ENCODE measurements at regions not wholly inside any gene's neighbourhood (a gene's known extent, or its start where the extent isn't known, plus 50 kb on each side); places are given as distances from the start of the nearest gene placed in this dataset.

DNA sequence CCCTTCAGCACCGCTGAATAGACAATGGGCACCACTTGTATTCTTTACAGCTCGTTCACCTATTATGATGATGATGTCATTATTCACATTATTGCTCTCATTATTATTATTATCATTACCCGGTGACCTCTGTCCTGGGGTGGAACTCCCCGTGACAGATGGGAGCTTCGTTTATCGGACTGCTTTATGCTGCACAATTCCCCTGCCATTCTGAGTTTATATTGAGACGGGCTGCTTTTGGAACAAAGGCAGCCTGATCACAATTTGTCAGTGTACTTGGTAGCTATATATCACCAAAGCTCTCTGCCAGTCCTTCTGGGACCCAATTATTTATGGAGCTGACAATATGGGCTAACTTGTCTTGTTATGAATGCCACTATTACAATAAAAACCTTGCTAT lies 1145.6 kb upstream of the WWC1 start:
- DNase-seq, result no peak

- no peak for DNase-seq
These were observed 1143.6 kb upstream of the WWC1 start for GRCh38 chr5:167147879-167148278.

DNA sequence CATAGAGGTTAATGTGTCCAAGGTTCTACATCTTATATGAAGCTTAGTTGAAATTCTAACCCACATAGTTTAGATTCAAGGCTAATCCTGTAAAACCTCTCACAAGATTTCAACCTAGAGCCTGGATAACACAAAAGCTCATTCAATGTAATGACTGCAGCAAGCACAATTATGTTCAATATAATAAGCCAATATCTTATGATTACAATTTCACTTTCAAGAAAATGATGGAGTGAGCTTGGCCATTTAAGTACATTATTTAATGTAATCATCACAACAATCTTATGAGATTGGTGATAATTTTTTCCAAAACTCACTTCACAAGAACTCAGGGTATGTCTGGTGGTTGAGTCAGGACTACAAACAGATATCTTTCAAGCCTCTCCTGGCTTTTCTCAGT lies 1140.8 kb upstream of the WWC1 start:
- DNase-seq, result no peak

- no peak for DNase-seq
These were observed 1138.9 kb upstream of the WWC1 start for GRCh38 chr5:167152561-167152960.

DNA sequence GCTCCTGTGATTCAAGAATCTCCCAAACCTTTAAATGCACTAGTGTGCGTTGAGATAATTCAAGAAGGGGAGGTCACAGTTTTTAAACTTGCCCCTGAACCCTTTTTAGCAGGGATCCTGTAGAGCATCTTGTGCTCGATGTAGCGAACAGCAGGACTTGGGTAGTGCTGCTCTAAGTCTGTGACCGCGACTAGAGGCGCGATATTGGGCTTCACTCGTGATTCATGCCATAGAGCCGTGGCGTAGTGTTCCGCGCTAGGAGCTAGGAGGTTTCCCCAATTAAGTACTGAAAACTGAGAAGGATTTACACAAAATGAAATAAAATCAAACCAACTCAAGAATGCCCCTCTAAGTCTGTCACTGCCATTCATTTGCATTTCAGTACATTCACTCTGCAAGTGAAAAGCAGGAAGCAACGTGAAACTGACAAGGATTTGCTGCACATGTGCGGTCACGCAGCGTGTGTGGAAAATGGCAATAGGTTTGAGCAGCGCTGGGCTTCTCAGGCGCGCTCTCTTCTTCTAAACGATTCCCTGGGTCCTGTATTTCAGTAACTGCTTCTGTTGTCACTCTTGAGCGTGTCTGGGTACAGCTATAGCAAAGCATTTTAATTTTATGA lies 1135.9 kb upstream of the WWC1 start:
- DNase-seq, result no peak

DNA sequence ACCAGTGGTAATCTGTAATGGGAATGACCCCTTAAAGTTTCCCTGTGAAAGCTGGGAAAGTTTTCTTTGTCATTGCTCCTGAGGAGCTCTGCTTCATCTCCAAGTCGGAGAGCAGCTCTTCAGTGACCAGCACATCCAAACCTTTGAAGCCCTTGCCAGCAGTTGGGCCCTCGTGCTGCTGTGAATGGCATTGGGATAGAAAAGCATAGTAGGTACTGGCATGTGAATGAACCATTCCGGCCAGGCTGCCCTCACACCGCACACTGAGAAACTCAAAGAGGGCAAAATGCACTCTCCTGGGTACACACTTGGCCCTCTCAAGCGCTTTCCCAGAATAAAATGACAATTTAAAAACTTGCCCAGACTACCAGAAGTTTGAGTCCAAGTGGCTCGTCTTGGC lies 1135.0 kb upstream of the WWC1 start:
- no peak for DNase-seq

DNA sequence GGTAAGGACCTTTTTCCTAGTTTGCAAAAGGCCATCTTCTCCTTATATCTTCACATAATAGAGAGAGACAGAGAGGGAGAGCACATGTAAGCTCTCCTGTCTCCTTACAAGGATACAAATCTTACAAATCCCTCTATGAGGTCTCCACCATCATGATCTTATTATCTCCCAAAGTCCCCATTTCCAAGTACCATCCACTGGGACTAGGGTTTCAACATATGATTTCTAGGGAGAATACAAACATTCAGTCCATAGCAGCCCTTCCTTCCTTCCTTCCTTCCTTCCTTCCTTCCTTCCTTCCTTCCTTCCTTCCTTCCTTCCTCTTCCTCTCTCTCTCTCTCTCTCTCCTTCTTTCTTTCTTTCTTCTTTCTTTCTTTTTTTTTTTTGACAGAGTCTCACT lies 1132.9 kb upstream of the WWC1 start:
- no peak for DNase-seq

DNA sequence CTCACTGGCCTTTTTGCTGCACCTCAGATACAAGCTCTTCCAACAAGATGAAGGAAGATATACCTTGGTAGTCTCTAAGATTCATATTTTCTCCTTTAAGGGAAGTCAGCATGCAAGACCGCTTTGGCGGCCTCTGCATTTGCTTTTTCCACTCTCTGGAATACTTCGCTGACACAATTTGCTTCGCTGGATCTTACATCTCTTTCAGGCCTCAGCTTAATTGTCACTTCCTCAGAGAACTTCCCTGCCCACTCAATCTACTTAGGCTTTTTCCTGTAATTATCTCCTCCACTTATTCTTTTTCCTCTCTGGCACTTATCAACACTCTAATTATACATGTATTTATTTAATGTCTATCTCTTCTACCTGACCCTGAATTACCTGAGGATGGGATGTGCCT lies 1131.1 kb upstream of the WWC1 start:
- no peak for DNase-seq

- no peak for DNase-seq
These were observed 1124.7 kb upstream of the WWC1 start for GRCh38 chr5:167166696-167167095.

DNA sequence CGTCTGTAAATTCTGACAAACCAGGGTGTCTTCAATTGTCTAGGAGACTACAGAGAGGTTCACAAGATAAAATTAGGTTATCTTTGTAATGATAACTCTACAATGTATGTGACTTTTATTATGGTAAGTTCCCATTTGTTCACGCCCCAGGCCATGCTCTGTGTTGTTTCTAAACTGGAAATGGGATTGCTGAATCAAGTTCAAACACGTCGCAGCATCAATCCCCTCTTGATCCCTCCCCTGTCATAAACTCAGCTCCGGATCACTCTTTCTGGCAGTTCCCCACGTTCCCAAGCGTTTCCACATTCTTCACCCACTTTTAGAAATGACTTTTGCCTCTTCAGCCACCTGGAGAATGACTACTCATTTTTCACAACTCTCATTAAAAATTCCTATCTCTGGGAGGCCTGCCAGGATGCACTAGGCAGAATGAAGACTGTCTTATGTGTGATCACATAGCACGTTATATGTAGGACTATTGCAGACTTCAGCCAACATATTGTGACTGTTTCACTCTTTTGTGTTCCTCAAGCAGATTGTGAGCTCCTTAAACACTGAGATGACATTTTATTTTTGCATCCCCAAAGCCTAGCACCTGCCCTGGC lies 1124.2 kb upstream of the WWC1 start:
- DNase-seq, result no peak

DNA sequence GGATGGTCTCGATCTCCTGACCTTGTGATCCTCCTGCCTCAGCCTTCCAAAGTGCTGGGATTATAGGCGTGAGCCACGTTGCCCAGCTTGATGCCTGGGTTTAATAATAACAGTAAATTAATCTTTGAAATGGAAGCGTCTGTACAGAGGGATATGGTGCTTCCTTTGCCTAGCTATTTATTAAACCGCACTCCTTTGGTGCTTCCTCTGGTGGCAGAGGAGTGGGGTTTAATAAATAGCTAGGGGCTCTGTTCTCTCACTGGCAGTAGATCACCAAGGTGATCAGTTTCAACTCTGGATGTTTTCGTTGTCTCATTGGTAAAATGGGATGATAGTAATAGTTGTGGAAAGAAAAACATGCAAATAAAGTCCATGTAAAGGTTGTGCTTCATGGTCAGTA lies 1122.5 kb upstream of the WWC1 start:
- no peak for DNase-seq

DNA sequence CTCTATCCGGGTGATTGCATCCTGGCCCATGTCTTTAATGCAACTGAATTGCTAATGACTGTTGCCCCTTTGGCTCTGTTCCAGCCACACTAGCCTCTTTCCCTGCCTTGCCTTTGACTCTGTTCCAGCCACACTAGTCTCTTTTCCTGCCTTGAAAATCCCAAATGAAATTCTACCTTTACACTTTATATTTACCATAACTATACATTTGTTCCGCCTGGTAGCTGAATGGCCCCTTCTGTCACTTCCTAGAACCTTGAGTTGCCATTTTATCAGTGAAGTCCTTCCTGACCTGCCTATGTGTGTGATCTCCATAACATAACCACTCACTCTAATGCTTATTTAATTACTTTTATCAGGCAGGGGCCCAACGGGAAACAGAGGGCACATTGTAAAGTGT lies 1120.4 kb upstream of the WWC1 start:
- DNase-seq, result no peak

- no peak for DNase-seq
These were observed 1113.7 kb upstream of the WWC1 start for GRCh38 chr5:167177736-167178135.

GRCh38 chr5:167180906-167181305 lies 1110.5 kb upstream of the WWC1 start:
- DNase-seq, result no peak

GRCh38 chr5:167205881-167206280 lies 1085.6 kb upstream of the WWC1 start:
- no peak for DNase-seq

- DNase-seq, result no peak
These were observed 1084.4 kb upstream of the WWC1 start for GRCh38 chr5:167207081-167207480.

DNA sequence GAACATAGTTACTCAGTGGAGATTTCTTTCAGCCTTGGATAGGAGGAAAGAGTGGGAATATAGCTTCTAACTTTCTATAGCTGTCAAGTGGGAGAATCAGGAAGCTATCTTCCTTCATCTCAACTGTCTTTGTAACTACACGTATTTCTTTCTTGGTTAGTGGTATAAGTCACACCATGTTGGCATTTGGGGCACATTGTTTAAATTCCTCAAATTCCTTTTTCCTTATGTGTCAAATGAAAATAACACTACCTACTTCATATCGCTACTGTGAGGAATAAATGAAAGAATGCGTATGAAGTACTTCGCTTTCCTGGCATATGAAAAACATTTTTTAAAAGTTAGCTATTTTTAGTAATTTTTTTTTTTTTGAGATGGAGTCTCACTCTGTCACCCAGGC lies 1082.5 kb upstream of the WWC1 start:
- no peak for DNase-seq

GRCh38 chr5:167217097-167217743 lies 1074.2 kb upstream of the WWC1 start:
- no peak for DNase-seq

GRCh38 chr5:167219298-167219697 lies 1072.1 kb upstream of the WWC1 start:
- DNase-seq, result no peak

GRCh38 chr5:167226386-167226785 lies 1065.1 kb upstream of the WWC1 start:
- no peak for DNase-seq

DNA sequence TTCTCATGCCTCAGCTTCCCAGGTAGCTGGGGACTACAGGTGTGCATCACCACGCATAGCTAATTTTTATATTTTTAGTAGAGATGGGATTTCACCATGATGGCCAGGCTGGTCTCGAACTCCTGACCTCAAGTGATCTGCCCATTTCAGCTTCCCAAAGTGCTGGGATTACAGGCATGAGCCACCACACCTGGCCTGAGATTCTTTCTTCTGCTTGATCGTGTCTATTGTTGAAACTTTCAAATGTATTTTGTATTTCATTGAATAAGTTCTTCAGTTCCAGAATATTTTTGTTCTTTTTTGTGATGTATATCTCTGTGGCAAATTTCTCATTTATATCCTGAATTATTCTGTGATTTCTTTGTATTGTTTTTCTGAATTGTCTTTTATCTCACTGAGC lies 1063.3 kb upstream of the WWC1 start:
- DNase-seq, result no peak

- DNase-seq, result no peak
These were observed 1061.7 kb upstream of the WWC1 start for GRCh38 chr5:167229751-167230150.

DNA sequence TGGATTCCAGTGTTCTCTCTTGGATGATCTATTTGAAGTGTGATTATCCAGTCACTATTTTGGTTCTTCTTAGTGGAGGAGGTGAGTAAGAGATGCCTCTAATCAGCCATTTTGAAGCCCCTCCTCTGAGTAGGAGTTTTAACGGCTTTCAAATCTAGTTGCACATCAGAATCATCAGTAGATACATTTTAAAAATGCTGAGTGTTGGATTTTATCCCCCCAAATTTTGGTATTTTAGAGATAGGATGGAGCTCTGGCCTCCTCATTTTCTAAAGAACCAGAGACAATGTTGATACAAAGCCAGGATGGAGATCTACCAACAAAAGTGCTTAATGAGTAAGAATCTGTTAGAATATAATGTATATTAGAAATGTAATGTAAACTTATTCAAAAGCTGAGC lies 1061.0 kb upstream of the WWC1 start:
- no peak for DNase-seq

DNA sequence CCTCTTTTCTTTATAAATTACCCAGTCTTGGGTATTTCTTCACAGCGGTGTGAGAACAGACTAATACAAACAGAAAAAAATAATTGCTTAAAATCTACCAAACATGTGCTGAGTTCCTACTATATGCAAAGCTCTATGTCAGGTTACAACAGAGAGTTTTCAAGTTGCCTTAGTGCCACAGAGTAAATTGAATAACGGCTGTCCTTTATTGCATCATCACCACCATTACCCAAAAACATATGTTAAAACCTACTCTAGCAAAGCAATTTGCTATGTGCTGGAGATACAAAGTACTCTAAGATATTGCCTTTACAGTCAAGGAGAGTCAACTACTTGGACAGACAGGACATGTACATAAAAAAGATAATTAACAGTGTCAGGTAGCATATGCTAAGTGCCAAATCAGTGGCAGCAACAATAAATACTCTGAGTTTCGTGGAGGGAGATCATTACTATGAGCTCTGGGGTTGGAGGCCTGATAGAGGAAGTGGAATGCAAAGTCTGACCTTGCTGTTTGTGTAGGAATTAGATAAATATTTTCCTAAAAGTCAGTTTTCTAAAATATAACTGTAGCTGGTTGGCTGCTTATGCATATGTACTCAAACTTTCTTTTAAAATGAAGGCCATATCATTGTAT lies 1058.7 kb upstream of the WWC1 start:
- no peak for DNase-seq
